HG02642 (cell line): ENCODE measurements at regions not wholly inside any gene's neighbourhood (a gene's known extent, or its start where the extent isn't known, plus 50 kb on each side); places are given as distances from the start of the nearest gene placed in this dataset.

Experiments
- ATAC-seq: cut with Tn5 transposase; IDR thresholded peaks from one replicate; pipeline ENCODE4 v1.9.1; 2021; ENCODE audit warnings: mild to moderate bottlenecking; ENCODE audit not compliant: unreplicated experiment, poor library complexity

DNA sequence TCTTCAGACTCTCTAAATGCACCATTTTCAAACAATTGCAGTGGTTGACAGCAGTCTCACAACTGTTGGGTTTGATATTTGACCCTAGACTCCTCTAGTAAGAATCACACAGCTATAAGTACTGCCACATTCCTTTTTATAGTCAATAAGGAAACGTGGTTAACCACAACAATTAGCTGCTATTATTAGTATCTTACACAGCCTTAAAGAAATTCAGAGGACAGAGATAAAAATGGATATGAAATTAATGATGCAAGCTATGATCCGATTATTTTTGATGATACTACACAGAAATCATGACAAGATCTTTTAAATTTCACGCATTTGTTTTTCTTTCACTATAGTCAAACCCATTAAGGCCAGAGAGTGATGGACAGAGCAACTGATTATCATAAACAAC is 288.6 kb upstream of the C9orf72 start:
- no peak for ATAC-seq

DNA sequence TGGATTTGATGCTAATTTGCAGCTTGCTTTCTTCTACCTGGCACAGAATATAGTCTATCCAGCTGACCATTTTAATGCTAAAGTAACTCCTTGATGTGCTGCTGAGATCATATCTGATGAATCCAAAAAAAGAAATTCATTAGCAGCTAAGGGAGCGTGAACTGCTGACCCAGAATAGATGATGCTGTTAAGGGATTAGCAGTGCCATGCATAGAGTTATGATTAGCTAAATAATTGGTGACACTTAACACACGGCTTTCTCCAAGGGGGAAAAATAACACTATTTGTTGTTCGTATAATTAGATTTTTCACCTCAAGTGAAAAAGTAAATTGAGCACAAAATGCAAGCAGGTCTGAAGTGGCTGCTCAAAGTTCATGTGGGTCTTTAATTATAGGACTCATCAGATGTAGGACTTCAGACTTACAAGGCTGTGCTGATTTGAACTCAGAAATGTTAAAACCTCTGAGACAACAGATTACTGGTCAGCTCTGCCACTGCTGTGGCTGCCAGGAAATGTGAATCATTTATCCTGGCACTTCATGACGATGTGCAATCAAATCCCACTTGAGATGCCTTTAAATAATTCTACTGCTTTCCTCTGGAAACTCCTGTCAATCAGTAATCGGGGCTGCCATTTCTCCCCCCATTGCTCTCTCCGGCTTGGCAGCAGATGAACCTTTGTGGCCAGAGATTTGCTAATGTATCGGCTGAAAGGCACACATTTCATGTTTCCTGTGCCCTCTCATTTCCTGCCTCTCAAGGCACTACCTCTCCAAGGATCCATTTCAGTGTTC is 291.6 kb upstream of the C9orf72 start:
- ATAC-seq, result no peak

DNA sequence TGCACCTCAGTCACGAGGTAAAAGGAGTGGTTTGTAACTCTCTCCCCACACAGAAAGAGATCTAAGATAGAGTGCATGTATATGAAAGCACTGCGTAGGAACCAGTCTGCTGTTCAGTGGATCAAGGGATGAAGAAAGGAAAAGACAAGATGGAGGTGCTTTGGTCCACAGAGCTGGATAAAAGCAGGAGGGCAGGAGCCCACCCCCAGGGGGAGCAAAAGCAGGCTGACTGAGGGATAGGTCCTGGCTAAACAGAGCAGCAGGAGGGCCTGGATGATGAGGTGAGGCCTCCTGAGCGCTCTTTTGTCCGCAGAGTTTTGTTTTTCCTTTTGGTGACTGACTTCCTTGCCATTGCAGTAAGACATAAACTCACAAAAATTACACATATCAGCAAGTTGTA is 293.5 kb upstream of the C9orf72 start:
- ATAC-seq, result no peak

DNA sequence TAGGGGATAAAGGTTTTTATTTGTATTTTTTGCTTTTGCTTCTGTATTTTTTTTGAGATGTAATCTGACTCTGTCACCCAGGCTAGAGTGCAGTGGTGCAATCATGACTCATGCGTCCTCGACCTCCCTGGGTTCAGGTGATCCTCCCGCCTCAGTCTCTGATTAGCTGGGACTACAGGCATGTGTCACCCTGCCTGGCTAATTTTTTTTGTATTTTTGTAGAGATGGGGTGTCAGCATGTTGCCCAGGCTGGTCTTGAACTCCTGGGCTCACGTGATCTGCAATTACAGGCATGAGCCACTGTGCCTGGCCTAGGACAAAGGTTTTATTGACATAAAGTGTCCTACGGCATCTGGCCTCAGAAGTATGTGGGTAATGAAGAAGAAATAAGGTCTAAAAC is 297.1 kb upstream of the C9orf72 start:
- no peak for ATAC-seq

DNA sequence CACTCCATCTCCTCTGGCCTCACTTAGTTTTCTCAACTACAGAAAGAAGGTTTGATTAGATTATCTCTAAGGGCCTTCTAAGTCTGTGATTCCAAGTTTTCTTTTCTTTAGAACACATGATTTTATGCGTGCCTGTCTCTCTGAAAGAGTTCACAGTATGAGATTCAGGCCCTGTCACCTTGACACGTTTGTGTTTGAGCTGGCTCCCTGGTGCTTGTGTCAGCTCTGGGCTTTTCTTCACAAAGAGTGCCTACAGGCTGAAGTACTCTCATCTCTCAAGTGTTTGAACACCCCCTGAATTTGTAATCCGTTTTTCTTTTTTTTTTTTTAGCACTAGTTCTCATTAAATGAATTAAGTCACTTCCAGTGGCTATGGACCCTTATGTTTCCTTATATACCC is 306.9 kb upstream of the C9orf72 start:
- ATAC-seq, result no peak

DNA sequence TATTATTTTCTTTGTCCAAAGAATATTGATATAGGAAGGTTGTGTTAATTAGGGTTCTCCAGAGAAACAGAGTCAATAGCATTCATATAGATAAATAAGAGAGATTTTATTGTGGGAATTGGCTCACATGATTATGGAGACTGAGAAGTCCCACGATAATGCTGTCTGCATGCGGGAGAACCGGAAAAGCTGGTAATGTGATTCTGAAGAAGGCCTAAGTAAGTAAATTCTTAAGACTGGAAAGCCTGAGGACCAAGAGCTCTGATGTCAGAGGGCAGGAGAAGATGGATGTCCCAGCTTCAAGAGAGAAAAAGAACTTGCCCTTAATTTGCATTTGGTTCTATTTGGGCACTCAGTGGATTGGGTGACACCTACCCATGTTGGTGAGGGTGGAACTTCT is 307.4 kb upstream of the C9orf72 start:
- no peak for ATAC-seq

DNA sequence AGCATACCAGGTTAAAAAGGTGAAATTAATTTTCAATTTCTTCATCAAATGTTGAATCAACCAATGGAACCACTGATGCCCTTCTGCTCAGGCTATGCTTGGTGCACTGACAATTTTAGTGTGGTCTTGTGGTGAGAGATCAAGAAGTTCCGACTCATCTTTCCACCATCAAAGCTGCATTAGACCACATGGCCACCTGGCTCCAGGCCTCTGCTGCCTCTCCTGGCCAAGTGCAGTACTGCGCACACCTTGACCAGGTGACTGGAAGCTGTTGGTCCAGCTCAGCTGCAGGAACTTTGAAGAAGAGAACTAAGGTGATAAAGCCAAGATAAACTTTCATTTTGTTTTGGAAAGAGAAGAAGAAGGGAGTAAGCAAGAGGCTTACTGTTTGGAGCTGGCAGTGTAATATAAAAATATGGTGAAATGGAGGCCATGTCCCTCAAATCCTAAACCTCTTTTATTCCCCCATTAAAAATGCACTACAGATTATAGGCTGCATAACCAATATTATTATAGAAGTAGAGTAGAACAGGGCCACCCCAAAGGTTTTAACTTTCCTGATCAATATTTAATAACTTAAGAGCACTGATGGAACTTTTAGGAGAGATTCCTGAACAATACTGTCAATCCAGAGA is 315.5 kb upstream of the C9orf72 start:
- ATAC-seq, result peak; percentile 100

DNA sequence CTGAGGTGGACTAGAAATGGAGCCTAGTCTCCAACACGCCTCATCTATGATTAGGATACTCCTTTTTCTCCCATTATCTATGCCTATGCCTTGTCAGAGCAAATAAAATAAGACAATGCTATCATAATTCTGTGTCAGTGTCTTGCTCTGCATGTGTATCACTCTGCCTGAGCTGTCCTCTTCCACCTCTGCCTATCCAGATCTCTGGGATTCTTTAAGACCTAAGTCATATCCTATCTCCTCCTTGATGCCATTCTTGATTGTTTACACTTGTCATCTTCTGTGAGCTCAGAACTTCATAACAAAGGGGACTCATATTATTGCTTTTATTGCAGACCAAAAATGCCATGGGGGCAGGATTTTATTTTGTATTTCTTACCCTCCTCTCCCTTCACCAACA is 351.2 kb upstream of the C9orf72 start:
- no peak for ATAC-seq

DNA sequence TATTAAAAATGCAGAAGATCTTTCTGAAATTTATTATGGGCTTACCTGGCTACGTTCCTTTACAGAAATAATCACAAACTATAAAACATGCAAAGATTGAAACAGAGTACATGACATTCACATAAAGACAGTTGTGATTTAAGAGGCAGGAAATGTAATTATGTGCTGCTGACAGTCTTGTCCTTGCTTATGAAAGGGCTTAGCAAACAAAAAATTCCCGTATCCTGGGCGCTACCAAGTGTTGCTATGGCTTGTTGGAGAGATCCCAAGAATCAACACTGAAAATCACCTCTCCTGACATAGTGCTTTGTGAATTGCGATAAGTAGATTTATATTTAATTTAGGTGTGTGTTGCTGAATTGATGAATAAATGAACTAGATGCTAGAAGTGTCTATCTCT is 352.5 kb upstream of the C9orf72 start:
- ATAC-seq, result no peak

DNA sequence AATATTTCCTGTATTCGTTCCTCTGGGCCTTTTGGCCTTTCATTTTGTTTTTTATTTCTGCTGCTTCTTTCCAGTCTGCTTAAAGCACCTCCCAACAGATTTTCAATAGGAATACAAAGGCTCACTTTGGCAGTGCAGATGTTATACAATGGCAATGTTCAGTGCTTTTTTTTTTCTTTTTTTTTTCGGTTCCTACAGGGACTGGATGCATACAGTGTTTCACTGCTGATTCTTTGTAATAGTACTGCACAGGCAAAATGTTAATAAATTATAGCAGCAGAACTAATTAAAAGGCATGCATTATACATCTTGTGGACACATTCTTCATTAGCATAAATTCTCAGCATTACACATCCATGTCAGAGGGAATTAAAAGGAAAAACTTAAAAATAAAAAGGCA is 356.6 kb upstream of the C9orf72 start:
- no peak for ATAC-seq

DNA sequence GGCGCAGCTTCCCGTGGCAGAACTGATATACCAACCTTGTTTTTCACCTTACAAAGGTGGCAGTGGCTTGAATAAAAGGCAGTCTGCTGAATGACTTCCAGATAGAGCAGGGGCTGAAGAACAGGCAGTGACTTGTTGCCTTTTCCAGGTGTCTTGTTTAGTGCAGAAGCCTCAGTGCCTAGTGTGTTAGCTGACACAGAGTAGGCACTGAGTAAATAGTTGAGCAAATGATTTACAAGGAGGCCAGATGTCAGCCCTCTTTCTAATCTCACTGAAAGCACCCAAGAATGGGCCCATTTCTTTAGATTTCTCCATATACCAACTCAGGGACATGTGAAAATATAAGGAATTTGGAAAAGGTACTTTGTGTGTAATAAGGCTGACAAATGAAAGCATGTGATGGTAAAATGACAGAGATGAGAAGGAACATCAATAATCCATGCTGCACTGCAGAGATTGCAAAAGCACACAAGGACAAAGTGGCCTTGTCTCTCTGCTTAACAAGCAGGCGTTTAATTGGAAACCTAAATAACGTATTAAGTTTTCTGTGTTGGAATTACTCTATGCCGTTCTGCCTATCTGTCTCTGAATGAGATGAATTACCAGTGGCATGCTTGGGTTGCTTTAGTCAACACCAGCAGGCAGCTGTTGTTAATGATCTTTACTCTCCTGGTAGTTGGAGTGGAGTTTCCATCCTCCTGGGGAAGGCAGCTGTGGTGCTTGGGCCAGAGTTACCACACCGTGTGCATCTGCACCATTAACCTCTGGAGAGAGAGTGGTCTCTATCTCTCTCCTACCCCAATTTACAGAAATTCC is 360.1 kb upstream of the C9orf72 start:
- ATAC-seq, result no peak

DNA sequence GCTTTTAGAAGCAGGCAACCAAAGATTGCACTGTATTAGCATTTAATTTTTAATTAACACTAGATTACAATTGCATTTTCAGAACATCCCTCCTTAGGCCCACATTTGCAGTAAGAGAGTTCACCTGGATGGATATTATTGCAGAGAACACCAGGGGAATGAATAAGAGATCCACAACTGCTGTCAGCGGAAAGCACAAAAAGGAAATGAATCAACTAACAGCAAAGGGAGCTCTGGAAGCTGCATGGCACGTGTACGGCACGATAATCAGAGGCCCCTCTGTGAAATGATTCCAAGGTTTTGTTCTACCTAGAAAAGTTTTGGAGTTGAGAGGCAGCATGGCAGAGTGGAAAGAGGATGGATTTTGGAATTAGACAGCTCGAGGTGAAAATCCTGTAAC is 361.2 kb upstream of the C9orf72 start:
- ATAC-seq, result no peak

DNA sequence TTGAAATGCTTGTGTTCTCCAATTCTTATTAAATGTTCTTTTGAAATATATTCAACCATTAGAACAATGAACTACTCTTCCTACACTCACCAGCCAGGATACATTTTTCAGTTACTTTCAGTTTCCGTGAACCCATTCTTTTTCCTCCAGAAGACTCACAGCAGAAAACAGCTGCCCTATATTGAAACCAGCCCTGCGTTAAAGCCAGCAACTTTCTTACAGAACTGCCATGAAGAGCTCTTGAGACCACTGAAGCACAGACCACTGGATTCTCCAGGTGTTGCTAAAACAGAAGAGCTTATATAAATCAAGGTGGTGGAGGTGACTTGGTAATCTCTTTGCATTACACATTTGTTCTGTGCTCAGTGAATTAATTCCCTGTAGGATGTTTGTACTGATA is 365.9 kb upstream of the C9orf72 start:
- no peak for ATAC-seq

DNA sequence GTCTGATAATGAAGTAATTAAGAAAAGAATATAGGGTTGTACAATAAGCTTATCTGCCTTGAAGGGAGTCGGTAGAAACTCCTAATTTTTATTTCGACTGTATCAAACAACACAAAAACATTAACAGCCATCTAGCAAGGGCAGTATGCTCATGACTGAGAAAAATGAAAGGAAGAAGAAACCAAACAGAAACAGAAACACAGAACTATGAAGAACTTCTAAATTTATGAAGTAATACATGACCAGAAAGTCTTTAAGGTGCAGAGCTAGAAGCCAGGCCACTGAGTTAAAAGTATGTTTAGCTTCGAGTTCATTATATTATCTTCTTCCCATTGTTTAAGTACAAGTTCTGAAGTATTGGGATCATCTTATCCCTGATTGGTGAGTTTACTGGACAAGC is 367.3 kb upstream of the C9orf72 start:
- ATAC-seq, result no peak

DNA sequence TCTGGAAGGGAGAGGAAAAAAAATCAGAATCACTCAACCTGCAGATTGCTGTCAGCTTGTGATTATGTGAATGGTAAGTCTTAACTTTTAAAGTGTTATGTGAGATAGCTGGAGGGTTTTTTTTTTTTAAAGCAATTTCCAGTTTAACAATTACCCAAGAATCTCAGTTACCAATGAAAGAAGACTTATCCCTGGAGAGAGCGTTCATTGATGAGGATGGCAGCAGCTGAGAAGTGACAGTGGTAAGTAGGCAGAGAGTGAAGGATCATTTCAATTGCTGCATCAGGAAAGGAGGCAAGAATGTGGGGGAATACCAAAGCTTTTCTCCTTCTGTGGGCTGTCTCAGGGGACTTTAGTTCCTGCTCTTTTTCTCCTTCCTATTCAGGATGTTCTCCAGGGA is 370.2 kb upstream of the C9orf72 start:
- ATAC-seq, result no peak

DNA sequence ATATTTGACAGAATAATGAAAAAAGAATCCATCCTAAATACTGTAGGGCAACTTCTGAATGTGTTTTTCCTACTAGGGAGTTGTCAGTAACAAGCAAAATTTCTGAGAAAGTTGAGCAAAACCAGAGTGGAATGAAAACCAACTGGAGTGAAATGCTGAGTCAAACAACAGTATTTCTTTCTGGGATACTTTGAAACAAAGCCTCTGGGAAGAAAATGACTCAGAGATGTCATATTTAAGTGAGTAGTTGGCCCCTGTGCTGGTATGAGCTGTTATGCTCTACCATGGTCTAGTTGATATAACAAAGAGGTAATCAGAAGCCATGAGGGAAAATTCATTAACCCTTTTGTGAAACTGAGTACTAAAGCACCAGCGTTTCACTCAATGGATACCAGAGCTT is 372.1 kb upstream of the C9orf72 start:
- ATAC-seq, result no peak

DNA sequence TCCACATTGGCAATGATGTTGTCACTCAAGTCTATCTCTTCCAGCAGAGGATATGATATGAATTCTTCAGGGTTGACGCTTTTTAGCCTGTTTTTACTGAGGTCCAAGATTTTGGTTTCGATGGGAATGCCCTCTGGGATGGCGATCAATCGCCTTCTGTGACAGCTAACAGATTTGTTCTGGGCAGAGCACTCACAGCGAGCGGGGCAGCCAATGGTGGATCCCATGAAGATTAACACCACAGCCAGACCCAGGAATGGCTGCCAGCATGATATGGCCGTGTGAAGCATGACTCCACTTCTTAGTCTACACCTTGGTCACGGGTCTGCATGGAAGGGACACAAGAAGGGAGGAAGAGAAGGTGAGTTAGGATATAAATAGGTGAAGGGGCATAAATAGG is 377.1 kb upstream of the C9orf72 start:
- no peak for ATAC-seq

DNA sequence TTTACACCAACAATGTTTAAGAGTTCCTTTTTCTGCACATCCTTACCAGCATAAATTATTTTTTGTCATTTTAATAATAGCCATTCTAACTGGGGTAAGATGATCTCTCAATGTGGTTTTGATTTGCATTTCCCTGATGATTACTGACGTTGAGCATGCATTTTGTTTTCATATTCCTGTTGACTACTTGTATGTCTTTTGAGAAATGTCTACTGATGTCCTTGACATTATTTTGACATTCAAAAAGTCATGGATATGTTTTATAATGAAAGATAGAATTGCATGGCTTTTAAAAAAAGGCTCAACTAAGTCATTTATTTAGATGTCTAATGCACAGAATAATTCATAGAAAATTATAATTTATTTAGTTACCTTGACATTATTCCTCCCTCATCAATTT is 381.6 kb upstream of the C9orf72 start:
- ATAC-seq, result no peak

DNA sequence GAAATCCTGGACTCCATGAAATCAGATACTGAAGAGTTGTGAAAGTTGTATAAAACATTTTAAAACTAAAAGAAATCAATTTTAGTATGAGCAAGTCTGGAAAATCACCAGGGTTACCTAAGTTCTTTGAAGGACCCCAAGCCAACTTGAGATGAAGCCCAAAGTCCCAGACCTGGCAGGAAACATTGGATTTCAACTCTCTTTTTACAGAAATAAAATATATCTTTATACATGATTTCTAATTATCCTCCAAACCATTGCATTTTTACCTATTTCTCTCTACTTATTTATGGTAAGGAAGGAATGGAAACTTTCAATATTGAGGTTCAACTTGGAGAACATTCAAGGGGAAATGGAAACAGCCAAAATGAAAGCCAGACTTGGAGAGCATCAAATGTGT is 390.6 kb upstream of the C9orf72 start:
- ATAC-seq, result no peak

DNA sequence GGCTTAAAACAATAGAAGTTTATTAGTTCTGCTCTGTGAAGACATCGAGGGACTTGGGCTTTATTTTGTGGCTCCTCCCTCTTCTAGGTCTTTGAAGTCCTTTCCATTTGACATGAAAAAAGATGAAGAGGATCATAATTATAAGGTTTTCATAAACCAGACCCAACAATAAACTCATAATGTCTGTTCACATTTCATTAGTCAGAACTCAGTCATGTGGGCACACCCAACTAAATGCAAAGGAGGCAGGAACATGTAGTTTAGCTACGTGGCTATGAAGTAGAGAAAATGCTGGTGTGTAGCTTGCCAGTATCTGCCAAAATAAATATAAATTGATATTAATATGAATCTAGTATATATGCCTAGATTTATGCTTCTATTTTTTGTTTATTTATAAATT is 393.9 kb upstream of the C9orf72 start:
- no peak for ATAC-seq

DNA sequence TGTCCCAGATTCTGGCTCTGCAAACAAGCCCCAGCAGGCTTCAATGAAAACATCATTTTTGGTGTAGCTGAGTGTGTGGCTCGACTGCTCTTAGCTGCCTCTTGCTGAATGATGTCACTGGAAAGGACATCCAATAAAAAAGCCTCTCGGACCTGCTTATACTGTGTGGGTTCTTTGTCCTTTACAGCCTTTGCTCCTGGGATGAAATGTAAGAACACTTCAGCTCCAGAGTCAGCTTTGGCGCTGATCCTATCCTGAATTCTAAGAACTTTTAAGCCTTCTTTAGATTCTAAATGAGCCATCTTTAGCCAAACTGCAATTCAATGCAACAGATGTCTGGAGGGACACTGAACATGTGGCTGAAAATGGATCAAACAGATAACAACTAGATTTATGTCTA is 404.6 kb upstream of the C9orf72 start:
- no peak for ATAC-seq
